GM12872 (cell line): ENCODE measurements at regions not wholly inside any gene's neighbourhood (a gene's known extent, or its start where the extent isn't known, plus 50 kb on each side); places are given as distances from the start of the nearest gene placed in this dataset.

Source experiments
- CTCF ChIP-seq: IDR thresholded peaks from 3 replicates; pipeline ENCODE4 v1.5.1; 2011; ENCODE audit warnings: low read depth, mild to moderate bottlenecking, low read length, moderate library complexity; ENCODE audit not compliant: insufficient read depth

- no peak for TF ChIP-seq CTCF
Measured at GRCh38 chr4:13184199-13184598, 299.9 kb downstream of the RAB28 start.

GRCh38 chr4:13182133-13182532, 302.0 kb downstream of the RAB28 start:
- no peak for TF ChIP-seq CTCF

GRCh38 chr4:13181681-13182080, 302.5 kb downstream of the RAB28 start:
- no peak for TF ChIP-seq CTCF

- no peak for TF ChIP-seq CTCF
Measured at GRCh38 chr4:13180701-13181100, 303.4 kb downstream of the RAB28 start.

- TF ChIP-seq CTCF: no peak
Measured at GRCh38 chr4:13178621-13179020, 305.5 kb downstream of the RAB28 start.

- TF ChIP-seq CTCF: no peak
Measured at GRCh38 chr4:13176741-13177142, 307.4 kb downstream of the RAB28 start.

- TF ChIP-seq CTCF: no peak
Measured at GRCh38 chr4:13174926-13175325, 309.2 kb downstream of the RAB28 start.

GRCh38 chr4:13174001-13174400, 310.1 kb downstream of the RAB28 start:
- TF ChIP-seq CTCF: no peak
